SU-DHL-6 (cell line): ENCODE measurements at regions not wholly inside any gene's neighbourhood (a gene's known extent, or its start where the extent isn't known, plus 50 kb on each side); places are given as distances from the start of the nearest gene placed in this dataset.

ENCODE experiments used
- H2AFZ ChIP-seq: fragments of 200-600 bp; sonication (generic); 2 replicates; pipeline ENCODE4 v1.6.1; 2014; ENCODE audit warnings: low read depth, mild to moderate bottlenecking, moderate library complexity, mixed read lengths, antibody characterized with exemption, low read length; ENCODE audit not compliant: severe bottlenecking
- H3F3A ChIP-seq: fragments of 200-600 bp; shearing (Covaris generic); 2 replicates; pipeline ENCODE4 v1.6.0; 2016; ENCODE audit warnings: antibody characterized with exemption, mild to moderate bottlenecking; ENCODE audit not compliant: insufficient read depth
- H3K27ac ChIP-seq: fragments of 200-600 bp; sonication (generic); 2 replicates; pipeline ENCODE4 v1.5.1; 2016; ENCODE audit warnings: low read depth, mild to moderate bottlenecking, low read length, moderate library complexity, mixed read lengths
- H3K27me3 ChIP-seq: fragments of 200-600 bp; sonication (generic), shearing (Covaris generic); 2 replicates; pipeline ENCODE4 v1.6.0; 2014; ENCODE audit warnings: mild to moderate bottlenecking, low read length
- H3K36me3 ChIP-seq: fragments of 200-600 bp; sonication (generic); 2 replicates; pipeline ENCODE4 v1.6.1; 2014; ENCODE audit warnings: mild to moderate bottlenecking, low read length, mixed read lengths
- H3K4me2 ChIP-seq: fragments of 300-600, 200-600 bp; shearing (Covaris generic), sonication (generic); 2 replicates; pipeline ENCODE4 v1.6.0; 2014; ENCODE audit warnings: low read length, low read depth, mild to moderate bottlenecking; ENCODE audit not compliant: poor library complexity, severe bottlenecking
- H3K4me3 ChIP-seq: fragments of 200-600 bp; sonication (generic); 2 replicates; pipeline ENCODE4 v1.5.1; 2014; ENCODE audit warnings: antibody characterized with exemption, low read length, mild to moderate bottlenecking, mixed read lengths; ENCODE audit not compliant: insufficient read depth, poor library complexity, severe bottlenecking
- H3K79me2 ChIP-seq: fragments of 200-600 bp; sonication (generic); 2 replicates; pipeline ENCODE4 v1.6.1; 2014; ENCODE audit warnings: mild to moderate bottlenecking, low read length, moderate library complexity; ENCODE audit not compliant: insufficient read depth
- H3K9ac ChIP-seq: fragments of 200-600 bp; sonication (generic); 2 replicates; pipeline ENCODE4 v1.7.0; 2014; ENCODE audit warnings: mild to moderate bottlenecking, low read length
- H3K9me2 ChIP-seq: fragments of 200-600 bp; sonication (generic); replicated peaks from 2 replicates; pipeline ENCODE4 v1.6.1; 2014; ENCODE audit warnings: low read length; ENCODE audit not compliant: insufficient read depth
- H3K9me3 ChIP-seq: fragments of 200-600 bp; sonication (generic); 2 replicates; pipeline ENCODE4 v1.6.1; 2014; ENCODE audit warnings: low read length, mixed read lengths; ENCODE audit not compliant: insufficient read depth
- H4K20me1 ChIP-seq: fragments of 200-600 bp; sonication (generic); 2 replicates; pipeline ENCODE4 v1.6.1; 2014; ENCODE audit warnings: low read depth, mild to moderate bottlenecking, antibody characterized with exemption, low read length, moderate library complexity, mixed read lengths
- EZH2phosphoT487 ChIP-seq: fragments of 200-600 bp; sonication (generic), shearing (Covaris generic); conservative IDR thresholded peaks from 2 replicates; pipeline ENCODE4 v1.6.1; 2018; ENCODE audit warnings: mild to moderate bottlenecking, antibody characterized with exemption, low read length, moderate library complexity, mixed read lengths
- TF ChIP-seq, protein P1 (sequence below): fragments of 200-600 bp; sonication (generic); IDR thresholded peaks from one replicate; pipeline ENCODE4 v1.5.1; 2017; ENCODE audit warnings: antibody characterized with exemption, mild to moderate bottlenecking, low read length, moderate library complexity; ENCODE audit not compliant: insufficient read depth, poor library complexity, severe bottlenecking

DNA sequence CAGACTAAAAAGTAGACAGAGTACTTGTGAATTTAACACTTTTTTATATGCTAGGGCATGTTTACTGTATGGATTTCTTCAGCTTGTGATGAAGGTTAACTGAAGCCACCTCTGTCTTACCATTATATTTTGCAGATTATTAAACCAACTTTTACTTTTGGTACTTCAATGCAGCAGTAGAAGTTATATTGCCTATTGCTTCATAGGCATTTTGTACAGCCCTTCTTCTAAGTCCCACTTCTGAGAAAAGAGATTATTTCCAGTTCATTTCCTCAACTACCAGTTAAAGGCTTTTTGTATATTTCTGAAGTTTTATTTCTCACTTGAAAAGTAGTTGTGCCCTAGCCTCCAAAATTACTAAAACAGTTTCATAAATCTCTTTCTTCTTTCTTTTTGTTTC lies 151.7 kb upstream of the FOXN2 start:
- Histone ChIP-seq H3F3A (no peaks in the 10 kb centered on the region), H3K9ac (no peak overlapping the region), H3K27me3 (no peaks in the 10 kb centered on the region), H3K9me3 (no peaks in the 10 kb centered on the region; the same call in 1 of the 2 replicates), H3K79me2 (no peaks in the 10 kb centered on the region), H2AFZ (no peak overlapping the region), H3K27ac (no peak overlapping the region), H3K36me3 (no peaks in the 10 kb centered on the region), H4K20me1 (no peaks in the 10 kb centered on the region), H3K4me2 (no peak overlapping the region), H3K4me3 (no peak overlapping the region), H3K9me2 (no peaks in the 10 kb centered on the region)
- TF ChIP-seq EZH2phosphoT487 = no peak
- TF ChIP-seq, protein P1, sequence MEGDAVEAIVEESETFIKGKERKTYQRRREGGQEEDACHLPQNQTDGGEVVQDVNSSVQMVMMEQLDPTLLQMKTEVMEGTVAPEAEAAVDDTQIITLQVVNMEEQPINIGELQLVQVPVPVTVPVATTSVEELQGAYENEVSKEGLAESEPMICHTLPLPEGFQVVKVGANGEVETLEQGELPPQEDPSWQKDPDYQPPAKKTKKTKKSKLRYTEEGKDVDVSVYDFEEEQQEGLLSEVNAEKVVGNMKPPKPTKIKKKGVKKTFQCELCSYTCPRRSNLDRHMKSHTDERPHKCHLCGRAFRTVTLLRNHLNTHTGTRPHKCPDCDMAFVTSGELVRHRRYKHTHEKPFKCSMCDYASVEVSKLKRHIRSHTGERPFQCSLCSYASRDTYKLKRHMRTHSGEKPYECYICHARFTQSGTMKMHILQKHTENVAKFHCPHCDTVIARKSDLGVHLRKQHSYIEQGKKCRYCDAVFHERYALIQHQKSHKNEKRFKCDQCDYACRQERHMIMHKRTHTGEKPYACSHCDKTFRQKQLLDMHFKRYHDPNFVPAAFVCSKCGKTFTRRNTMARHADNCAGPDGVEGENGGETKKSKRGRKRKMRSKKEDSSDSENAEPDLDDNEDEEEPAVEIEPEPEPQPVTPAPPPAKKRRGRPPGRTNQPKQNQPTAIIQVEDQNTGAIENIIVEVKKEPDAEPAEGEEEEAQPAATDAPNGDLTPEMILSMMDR = no peak

DNA sequence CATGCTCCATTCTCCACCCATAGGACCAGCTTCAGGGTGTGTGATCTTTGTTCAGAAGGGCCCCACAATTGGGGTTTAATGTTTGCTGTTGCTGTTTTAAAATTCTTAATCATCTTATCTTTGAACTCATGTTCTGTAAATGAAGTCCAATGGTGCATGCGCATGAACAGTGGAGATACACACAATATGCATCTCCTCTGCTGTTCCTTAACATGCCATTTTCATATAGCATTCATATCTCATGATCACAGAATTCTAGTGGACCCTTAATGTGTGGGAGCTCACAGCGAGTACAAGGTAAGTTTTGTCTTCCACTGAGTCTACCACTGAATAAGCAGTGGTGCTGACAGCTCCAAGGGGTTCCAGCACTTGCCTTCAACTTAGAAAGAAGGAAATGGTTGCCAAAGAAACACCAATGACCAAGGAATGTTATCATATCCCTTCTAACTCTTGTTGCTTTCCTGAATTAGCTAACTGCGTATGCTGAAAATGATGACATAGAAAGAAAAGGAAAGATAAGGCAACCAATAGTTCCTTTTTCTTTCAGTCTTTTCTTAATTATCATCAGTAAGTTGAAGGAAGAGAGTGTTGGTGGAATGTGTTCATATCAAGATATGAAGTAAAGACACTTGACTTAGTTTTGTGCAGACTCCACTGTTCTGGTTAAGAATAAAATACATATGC lies 149.3 kb upstream of the FOXN2 start:
- H3K4me3 ChIP-seq = no peak overlapping the region
- no peaks in the 10 kb centered on the region for H4K20me1 ChIP-seq
- no peaks in the 10 kb centered on the region for H3K79me2 ChIP-seq
- no peak overlapping the region for H3K27ac ChIP-seq
- H3K9me3 ChIP-seq = no peaks in the 10 kb centered on the region; the same call in 1 of the 2 replicates
- no peaks in the 10 kb centered on the region for H3K9me2 ChIP-seq
- no peaks in the 10 kb centered on the region for H3K27me3 ChIP-seq
- H3K36me3 ChIP-seq = no peaks in the 10 kb centered on the region
- H3K4me2 ChIP-seq = no peak overlapping the region
- H2AFZ ChIP-seq = no peak overlapping the region
- no peaks in the 10 kb centered on the region for H3F3A ChIP-seq
- no peak overlapping the region for H3K9ac ChIP-seq
- TF ChIP-seq EZH2phosphoT487 = no peak
- TF ChIP-seq, protein P1 = no peak

DNA sequence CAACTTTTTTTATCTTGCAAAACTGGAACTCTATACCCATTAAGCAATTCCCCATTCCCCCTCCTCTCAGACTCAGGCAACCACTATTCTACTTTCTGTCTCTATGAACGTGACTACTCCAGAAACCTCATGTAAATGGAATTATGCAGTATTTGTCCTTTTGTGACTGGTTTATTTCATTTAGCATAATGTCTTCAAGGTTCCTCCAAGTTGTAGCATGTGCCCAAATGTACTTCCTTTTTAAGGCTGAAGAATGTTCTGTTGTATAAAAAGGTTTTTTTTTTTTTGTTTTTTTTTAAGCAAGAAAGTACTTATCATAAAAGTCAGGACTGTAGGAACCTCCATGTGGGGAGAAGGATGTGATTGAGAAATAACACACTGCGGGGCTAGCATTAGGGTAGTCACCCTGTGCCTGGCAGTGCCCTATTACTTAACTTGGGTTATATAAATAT lies 145.3 kb upstream of the FOXN2 start:
- Histone ChIP-seq H4K20me1 (no peaks in the 10 kb centered on the region), H3K36me3 (no peaks in the 10 kb centered on the region), H3F3A (no peaks in the 10 kb centered on the region), H3K27ac (no peak overlapping the region), H2AFZ (no peak overlapping the region), H3K9ac (no peak overlapping the region), H3K79me2 (no peaks in the 10 kb centered on the region), H3K4me3 (no peak overlapping the region), H3K27me3 (no peaks in the 10 kb centered on the region), H3K9me3 (no peaks in the 10 kb centered on the region; the same call in 1 of the 2 replicates), H3K9me2 (no peaks in the 10 kb centered on the region), H3K4me2 (no peak overlapping the region)
- TF ChIP-seq, protein P1 = no peak
- TF ChIP-seq EZH2phosphoT487 = no peak
